DMS153 treated with DMSO at 0.1 percent for 48 hours (cell line): ENCODE measurements at regions not wholly inside any gene's neighbourhood (a gene's known extent, or its start where the extent isn't known, plus 50 kb on each side); places are given as distances from the start of the nearest gene placed in this dataset.

Source experiments
- DNase-seq: peaks from one replicate; lab custom pipeline; 2025; ENCODE audit not compliant: unreplicated experiment; lab: John Stamatoyannopoulos, UW

DNA sequence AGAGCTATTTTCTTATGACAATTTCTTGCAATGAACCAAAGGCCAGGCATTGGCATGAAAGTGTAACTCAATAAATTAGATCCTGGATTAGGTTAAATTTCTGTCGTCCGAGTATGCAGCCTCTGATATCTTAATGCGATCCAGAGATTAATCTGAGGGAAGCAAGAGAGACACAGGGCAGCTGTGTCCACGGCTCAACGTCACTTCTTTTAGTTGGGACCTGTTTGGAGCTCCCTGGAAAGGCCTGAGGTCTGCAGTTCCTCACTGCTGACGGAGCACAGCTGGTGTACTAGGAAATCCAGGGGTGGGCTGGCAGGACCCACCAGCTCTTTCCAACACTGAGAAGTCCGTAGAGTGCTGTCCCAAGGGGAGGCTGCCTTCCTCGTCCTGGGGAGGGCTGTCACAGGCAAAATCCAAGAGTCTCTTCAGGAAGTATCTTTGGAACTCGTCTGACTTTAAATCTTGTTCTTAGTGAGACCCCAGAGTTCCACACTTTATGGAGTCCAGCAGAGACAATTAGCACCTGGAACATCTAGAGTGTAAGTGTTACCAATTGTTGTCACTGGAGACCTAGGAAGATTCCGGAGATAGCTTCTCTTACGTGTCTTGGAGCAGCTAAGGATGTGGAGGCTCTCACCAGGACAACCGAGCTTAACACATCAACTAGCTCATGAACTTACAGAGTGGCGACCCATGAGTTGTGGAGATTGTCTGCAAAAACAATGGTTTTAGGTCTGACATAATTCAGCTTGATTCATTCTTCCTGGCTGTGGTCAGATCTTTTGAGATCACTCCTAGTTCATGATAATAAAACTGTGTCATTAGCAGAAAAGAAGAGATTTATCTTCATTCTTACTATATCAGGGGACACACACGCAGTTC lies 173.7 kb downstream of the ACKR3 start:
- no peak for DNase-seq

DNA sequence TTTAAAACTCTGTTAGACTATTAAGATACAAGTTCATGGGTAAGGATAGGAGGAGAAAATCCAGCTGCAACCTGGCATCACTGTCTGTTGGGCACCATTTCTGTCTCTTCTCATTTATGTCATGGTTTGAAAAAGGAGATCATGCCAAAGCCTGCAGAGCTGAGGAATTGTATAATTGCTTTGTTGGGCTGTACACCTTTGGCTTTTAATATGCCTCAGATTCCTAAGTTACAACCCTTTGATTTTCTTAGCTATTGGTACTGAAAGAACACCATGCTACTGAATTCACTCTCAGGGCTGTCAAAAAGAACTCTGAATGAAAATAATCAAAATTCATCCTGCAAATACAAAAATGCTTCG lies 174.3 kb downstream of the ACKR3 start:
- DNase-seq: no peak

DNA sequence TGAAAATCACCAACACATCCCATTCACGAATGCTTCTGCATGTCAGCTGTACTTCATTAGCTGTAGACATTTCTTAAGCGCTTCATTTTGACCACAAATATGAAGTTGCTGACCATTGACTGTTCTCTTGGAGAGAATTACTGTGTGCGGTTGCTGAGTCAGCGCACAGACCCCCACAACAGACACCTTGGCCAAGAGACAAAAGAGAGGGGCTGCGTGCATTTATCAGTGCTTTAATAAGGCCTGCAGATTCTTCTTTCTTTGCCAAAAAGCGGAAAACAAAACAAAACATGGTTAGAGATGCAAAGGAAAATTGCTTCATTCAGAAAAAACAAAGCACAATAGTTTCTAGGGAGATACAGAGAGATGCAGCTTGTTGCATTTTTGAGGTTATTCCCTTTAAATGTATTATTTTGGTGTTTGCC lies 174.7 kb downstream of the ACKR3 start:
- no peak for DNase-seq

DNA sequence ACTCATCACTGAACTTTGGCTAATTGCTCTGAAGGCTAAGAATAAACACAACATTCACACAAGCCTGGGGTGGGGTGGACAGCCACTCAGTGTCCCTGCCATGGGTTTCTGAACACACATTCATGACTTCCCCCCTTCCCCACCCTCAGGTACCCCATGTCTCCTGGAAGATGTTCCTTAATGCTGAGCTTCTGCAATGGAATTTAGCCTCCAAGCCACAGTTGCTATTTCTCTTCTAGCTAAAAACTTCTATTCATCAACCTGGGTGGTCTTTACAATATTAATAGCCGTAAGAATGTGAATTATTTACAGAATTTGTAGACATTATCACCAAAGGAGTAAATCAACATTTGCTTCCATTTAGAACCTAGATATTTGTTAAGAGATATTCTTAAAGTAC lies 175.1 kb downstream of the ACKR3 start:
- no peak for DNase-seq

DNA sequence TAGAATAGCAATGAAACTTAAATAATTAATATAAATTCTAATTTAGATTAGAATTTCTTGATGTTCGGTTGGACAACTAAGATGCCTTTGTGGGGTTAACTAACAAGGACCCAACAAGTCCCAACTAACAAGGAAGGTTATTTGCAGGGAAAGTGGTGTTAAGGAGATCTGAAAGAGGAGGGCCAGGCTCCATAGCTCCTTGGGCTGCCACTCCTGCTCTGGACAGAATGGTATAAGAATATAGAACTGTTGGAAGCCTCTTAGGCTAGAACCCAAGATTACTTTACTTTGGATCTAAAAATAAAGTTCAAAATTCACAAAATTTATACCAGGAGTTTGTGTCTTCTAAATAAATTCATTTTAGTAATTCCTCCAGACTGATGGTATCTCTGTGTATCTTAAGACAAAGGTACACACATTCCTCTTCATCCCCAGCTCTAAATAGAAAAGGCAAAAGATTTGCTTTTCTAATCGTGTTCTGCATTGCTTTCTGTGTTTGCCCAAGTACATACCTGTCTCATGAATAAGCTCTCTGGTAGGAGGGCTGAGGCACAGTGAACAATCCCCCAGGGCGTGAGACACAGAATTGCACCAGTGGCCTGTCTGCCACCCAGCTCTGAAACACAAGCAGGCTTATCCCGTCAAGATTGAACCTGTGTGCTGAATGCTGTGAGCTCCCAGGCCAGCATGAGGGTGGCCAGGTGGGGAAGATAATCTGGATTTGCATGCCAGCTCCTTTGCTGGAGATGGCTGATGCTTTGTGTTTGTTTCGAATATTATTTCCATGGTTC lies 176.0 kb downstream of the ACKR3 start:
- no peak for DNase-seq

DNA sequence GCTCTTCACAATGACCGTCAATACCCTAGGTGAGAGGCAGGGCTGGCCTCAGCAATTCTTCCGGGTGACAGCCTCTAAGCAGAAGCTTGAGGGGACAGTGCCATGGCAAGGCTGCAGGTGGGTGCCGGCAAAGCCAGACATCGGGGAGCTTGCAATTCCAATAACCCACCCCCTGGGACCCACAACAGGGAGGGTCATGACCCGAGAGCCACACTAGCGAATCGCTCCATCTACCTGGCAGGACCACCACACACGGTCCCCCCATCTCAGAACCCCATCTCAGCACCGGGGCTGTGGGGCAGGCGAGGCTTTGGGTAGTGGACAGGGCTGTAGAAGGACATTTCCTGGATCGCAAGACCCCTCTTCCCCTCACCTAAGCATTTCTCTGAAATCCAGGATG lies 177.2 kb downstream of the ACKR3 start:
- DNase-seq: no peak

DNA sequence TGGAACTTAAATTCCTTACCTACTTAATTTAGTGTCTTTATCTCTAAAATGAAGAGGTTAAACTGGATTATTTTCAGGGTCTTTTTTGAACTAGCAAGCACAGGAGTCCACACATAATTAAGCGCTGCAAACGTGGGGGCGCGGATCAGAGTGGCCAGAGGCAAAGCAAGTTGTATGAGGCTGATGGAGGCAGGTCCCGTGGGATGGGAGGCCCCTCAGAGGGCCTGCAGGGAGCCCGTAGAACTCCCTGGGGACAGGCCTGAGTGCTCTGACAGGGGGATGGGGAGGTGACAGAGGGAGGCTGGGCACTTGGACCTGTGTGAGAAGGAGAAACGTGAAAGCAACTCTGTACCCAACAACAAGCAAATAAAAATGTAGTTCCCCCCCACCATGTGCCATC lies 177.8 kb downstream of the ACKR3 start:
- no peak for DNase-seq

DNA sequence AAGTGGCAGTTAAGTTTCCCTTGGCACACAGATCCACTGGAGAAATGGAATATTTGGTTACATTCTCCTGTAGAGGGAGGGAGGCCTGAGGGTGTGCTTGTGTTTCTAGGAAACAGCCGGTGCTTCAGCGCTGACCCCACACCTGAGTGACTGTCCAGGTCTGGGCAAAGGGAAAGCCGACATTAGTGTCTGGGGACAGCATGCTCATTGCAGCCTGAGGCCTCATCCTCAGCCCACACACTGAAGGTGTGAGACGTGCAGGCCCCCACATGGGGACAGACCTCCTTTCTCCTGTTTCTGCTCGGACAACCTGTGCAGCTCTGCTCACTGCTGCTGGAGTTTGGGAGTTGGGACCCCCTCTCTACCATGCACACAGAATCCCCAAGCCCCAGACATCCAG lies 178.3 kb downstream of the ACKR3 start:
- no peak for DNase-seq

DNA sequence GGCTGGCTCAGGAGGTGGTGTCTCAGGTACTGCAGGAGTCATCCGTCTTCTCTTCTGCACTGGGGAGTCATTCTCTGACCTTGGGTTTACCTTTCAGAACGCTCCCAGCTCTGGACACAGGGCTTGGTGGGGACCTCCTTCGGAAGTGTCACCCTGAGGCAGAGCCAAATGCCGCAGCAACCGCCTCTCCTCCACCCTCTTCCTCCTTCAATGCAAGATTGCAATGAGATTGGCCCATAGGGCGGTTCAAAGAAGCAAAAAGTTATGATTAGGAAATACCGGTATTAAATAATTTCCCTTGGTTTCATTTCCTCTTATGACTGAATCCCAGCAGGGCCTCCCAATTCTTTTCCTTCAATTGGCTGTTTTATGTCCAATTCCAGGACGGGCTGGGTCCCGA lies 178.8 kb downstream of the ACKR3 start:
- DNase-seq: no peak

DNA sequence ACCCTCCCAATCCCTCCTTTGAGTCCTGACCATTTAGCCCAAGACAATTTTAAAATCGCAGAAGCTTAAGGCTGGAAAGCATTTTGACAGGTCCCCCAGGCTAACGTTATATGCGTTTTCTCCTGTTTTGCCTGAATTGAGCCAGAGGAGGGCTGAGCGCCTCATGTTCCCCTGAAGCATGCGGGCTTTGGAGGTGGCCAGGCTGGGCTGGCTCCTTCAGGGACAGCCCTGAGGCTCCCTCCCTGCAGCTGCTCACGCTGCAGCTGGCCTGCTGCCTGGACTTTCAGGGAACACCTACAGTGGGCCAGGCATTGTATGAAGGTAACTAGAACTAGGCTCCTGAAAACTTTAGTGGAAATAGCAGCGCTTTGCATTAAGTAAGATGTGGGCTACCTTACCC lies 179.2 kb downstream of the ACKR3 start:
- no peak for DNase-seq

DNA sequence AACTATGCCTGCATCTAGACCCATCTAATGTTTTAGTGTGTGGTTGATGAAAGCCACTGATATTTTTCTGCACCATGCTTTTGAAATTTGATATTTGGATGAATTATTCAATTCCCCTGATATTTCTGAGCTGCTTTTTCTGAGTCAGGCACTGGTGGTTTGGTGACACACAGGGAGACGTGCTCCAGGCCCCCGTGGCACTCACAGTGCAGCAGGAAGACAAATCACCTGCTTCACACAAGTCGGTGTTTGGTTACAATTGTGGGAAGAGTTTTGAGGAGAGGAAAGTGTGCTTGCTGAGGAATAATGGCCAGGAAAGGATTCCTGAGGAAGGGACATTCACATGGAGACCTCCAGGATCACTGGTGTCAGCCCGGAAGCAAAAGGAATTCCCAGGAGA lies 179.7 kb downstream of the ACKR3 start:
- no peak for DNase-seq

DNA sequence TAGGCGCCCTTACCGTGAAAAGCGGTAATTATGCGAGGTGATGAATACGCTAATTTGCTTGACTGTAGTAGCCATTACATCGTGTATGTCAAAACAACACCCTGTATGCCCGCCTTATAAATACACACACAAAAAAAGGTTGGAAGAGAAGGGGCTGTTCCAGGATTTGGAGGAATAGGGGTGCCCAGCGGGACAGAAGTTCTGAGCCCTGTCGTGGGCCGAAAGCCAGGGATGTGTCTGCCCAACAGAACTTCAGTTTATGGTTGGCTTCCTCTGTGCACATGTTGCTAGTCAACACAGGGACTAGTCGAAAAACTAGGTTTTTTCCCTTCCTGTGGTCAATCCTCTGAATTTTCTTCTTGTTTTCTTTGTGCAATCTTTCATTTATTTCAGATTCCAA lies 182.5 kb downstream of the ACKR3 start:
- no peak for DNase-seq

DNA sequence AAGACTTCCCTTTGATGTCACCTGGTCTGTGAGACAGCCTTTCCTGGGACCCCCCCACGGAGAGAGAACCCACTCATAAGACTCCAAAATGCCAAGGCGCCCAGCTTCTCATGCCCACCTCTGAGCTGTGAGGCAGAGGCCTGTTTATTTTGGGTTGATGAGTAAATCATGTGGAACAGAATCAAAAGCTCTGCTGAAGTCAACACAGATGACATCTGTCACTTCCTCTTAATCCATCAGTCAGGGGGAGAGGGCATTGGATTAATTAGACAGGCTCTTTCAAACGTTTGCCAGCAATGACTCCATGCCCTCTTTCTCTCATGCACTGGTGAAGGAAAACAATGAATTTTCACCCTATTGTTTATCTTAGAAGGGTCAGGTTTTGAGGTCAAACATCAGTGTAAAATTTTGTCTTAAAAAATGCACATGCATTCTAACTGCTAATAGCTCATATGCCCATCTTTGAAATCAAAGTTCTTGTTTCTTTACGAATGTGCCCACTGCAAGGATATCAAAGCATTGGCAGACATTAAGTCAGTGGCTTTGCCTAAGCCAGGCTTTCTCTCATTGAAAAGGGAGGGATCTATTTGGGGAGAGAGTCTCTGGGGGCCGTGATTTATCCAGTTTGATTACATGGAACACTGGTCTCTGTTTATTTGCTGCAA lies 184.1 kb downstream of the ACKR3 start:
- DNase-seq: no peak

DNA sequence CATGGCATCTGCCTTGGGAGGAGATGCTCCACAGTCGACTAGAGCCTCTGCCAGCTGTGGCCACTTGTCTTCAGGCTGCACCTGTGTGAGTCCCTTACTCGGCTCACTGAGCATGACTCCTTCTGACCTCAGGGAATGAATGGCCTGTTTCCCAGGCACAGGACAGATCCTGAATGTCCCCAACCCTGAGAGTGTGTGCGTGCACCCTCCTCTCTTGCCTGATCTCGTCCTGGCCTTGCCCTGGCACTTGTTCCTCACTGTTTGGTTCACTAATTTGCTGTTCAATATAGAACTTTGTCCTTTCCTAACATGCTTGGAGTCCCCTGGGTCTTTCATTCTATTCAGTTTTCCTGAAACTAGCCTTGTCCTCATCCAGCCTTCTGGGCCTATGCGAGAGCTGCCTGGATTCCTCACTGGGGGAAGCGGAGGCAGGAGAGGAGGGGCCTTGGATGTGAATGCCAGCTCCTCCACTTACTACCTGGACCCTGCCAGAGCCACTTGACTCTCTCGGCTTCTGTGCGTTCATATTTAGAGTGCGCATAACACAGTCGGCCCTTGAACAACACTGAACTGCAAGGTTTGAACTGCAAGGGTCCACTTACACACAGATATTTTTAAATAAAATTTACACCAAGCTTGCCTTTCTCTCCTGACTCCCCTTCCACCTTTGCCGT lies 184.8 kb downstream of the ACKR3 start:
- DNase-seq: no peak

DNA sequence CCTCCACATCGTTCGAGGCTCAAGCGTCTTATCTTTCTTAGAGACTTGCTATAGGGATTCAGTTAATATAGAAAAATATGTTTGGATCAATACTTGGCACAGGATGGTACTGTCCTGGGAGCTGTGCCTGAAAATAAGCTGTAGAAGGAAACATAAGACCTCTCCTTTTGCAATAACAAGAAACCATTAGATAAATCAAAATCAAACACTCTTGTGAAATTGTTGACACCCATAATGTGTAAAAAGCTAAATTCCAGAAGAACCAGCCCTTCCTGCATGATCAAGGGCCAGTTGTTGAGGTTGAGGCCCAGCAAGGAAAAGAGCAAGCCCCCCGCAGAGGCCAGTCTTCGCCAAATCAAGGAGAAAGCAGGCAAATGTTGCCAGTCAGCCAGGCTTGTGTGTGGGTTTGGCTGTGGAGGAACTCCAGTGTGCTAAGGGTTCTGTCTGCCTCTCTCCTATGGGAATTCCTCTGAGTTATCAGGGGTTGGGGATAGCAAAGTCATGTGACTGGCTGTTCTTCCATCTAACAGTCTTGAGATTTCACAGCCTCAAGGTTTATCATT lies 185.7 kb downstream of the ACKR3 start:
- no peak for DNase-seq

DNA sequence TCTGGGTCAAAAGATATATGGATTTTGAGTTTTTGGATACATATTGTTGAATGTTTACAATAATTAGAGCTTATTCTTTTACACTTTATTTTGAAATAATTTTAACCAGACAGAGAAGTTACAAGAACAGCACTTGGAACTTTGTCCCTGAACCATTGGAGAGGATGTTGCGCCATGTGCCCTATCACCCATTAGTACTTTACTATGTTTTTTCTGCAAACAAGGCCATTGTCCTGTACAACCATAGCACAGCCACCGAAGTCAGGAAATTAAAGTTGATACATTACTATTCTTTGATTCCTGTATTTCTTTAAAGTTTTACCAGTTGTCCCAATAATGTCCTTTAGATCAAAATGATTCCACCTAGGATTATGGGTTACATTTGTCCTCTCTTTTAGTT lies 188.8 kb downstream of the ACKR3 start:
- DNase-seq: no peak

DNA sequence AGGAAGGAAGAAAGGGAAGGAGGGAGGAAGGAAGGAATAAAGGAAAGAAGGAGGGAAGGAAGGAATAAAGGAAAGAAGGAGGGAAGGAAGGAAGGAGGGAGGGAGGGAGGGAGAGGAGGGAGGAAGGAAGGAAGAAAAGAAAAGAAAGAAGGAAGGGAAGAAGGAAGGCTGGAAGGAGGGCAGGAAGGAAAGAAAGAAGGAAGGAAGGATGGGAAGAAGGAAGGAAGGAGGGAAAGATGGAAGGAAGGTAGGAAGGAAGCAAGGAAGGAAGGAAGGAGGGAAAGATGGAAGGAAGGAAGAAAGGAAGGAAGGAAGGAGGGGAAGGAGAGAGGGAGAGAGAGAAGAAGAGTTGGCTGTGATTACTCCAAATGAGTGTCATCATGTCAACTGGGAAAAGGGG lies 190.6 kb downstream of the ACKR3 start:
- DNase-seq: no peak

DNA sequence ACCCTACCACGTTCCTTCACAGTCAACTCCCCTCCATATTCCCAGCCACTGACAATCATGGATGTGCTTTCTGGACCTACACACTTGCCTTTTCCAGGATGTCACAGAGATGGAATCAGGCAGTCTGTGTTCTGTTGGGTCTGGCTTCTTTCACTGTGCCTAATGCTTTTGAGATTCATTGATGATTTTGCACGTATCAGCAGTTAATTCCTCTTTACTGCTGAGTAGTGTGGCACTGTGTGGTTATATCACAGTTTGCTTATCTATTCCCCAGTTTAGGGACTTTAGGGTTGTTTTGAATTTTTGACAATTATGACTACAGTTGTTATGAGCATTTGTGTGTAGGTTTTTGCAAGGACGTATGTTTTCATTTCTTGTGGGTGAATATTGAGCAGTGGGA lies 191.7 kb downstream of the ACKR3 start:
- no peak for DNase-seq

DNA sequence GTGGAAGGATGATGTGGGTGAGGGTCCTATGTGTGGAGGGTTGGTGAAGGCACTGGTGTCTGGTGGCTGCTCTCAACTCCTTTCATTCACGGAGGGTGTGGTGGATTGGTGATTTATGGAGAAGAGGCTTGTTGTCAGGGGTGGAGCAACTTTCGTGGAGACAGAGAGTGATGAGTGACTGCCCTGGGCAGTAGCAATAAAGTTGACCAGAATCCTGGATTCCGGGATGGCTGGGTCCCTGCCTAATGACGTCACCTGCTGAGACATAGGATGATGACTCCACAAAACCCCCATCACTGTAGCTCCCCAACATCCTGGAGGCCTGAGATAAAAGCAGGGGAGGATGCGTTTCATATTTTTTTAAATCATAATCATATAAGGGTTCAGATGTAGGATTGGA lies 193.0 kb downstream of the ACKR3 start:
- no peak for DNase-seq

DNA sequence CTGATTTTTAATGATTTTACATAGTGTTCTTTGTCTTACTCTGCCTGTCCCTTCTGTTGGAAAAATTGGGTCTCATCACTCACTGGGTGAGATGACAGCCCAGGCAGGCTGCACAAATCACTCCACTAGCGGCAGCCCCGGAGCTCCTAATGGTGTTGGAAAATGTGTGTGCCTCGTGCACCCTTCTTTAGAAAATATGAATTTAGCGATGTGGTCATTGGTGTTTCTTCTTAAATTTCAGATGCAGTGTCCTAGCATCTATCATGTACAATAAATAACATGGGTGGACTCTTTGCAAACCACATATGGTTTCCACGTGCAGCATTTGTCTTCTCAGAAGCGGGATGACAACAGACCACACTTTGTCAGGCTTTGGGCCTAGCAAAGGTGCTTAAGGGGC lies 194.2 kb downstream of the ACKR3 start:
- DNase-seq: no peak

DNA sequence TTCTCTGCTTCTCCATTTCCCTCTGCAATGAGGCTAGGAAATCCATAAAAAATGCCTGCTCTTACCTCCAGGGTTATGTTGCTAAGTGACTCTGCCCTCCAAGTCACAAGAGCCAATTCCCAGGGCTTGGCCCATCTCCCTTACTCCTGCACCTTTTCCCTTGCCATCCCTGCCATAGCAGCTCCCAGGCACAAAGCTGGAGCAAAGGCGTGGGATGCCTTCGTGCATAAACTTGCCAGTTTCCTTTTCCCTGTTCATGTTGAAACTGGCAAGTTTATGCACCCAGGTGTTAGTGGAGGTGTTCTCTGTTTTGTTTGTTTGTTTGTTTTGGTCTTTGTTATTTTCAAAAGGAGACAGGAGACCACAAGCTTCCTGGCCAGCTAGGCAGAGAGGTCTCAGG lies 195.1 kb downstream of the ACKR3 start:
- no peak for DNase-seq
